ENCODE measurements at regions not wholly inside any gene's neighbourhood (a gene's known extent, or its start where the extent isn't known, plus 50 kb on each side); places are given as distances from the start of the nearest gene placed in this dataset.

- no peaks in the 10 kb centered on the region for H3K9me3 Mint-ChIP-seq
- TF ChIP-seq, protein P1, sequence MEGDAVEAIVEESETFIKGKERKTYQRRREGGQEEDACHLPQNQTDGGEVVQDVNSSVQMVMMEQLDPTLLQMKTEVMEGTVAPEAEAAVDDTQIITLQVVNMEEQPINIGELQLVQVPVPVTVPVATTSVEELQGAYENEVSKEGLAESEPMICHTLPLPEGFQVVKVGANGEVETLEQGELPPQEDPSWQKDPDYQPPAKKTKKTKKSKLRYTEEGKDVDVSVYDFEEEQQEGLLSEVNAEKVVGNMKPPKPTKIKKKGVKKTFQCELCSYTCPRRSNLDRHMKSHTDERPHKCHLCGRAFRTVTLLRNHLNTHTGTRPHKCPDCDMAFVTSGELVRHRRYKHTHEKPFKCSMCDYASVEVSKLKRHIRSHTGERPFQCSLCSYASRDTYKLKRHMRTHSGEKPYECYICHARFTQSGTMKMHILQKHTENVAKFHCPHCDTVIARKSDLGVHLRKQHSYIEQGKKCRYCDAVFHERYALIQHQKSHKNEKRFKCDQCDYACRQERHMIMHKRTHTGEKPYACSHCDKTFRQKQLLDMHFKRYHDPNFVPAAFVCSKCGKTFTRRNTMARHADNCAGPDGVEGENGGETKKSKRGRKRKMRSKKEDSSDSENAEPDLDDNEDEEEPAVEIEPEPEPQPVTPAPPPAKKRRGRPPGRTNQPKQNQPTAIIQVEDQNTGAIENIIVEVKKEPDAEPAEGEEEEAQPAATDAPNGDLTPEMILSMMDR (conservative IDR thresholded peaks at IDR 0.05) = no peak
- peak overlapping the region; percentile 76 for H3K4me3 Mint-ChIP-seq
- H3K4me1 Mint-ChIP-seq (ENCODE audit: unreplicated experiment) = peaks cover 50% of the 10 kb centered on the region
- no peaks in the 10 kb centered on the region for H3K27me3 Mint-ChIP-seq
- peak; percentile 71 for DNase-seq (ENCODE audit: extremely low spot score, unreplicated experiment)
- H3K27ac Mint-ChIP-seq = peak overlapping the region; percentile 94
- no peaks in the 10 kb centered on the region for H3K36me3 Mint-ChIP-seq
These were observed 100.6 kb upstream of the IER5L start for GRCh38 chr9:129278391-129279237.

GRCh38 chr9:129276486-129277230, 98.6 kb upstream of the IER5L start:
- Mint-ChIP-seq H3K27ac (peak overlapping the region; percentile 94), H3K27me3 (no peaks in the 10 kb centered on the region), H3K4me3 (peak overlapping the region; percentile 61), H3K4me1 (ENCODE audit: unreplicated experiment) (peaks cover 43% of the 10 kb centered on the region), H3K9me3 (no peaks in the 10 kb centered on the region), H3K36me3 (no peaks in the 10 kb centered on the region)
- DNase-seq (ENCODE audit: extremely low spot score, unreplicated experiment) = no peak
- TF ChIP-seq, protein P1 (conservative IDR thresholded peaks at IDR 0.05) = no peak

GRCh38 chr9:129275626-129276247, 97.7 kb upstream of the IER5L start:
- Mint-ChIP-seq H3K27ac (peak overlapping the region; percentile 53), H3K27me3 (no peaks in the 10 kb centered on the region), H3K36me3 (no peaks in the 10 kb centered on the region), H3K4me3 (no peak overlapping the region), H3K4me1 (ENCODE audit: unreplicated experiment) (peaks cover 49% of the 10 kb centered on the region), H3K9me3 (no peaks in the 10 kb centered on the region)
- no peak for DNase-seq (ENCODE audit: extremely low spot score, unreplicated experiment)
- TF ChIP-seq, protein P1 (conservative IDR thresholded peaks at IDR 0.05) = no peak

DNA sequence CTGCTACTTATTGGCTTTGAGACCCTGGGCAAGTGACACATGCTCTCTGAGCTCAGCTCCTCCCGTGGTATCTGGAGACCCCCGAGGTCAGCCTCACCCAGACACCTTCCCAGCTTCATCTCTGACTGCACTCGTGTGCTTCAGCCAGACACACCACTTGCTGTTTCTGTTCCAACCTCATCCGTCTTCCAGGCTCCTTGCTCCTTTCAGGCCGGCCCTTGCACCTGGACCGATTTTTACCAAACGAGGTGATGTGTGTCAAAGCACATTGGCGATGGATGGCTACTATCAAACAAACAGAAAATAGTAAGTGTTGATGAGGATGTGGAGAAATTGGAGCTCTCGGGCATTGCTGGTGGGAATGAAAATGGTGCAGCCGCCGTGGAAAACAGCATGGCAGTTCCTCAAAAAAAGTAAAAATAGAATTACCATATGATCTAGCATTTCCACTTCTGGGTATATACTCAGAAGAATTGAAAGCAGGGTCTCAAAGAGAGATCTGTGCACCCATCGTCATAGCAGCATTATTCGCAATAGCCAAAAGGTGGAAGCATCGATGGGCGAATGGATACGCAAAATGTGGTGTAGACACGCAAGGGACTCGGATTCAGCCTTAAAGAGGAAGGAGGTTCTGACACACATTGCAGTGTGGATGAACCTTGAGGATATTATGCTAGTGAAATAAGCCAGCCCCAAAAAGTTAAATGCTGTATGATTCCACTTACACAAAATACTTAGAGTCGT, 96.1 kb upstream of the IER5L start:
- DNase-seq (ENCODE audit: extremely low spot score, unreplicated experiment) = no peak
- no peaks in the 10 kb centered on the region for H3K9me3 Mint-ChIP-seq
- TF ChIP-seq, protein P1 (conservative IDR thresholded peaks at IDR 0.05) = no peak
- H3K4me1 Mint-ChIP-seq (ENCODE audit: unreplicated experiment) = peaks cover 49% of the 10 kb centered on the region
- peak overlapping the region; percentile 50 for H3K27ac Mint-ChIP-seq
- no peaks in the 10 kb centered on the region for H3K27me3 Mint-ChIP-seq
- H3K36me3 Mint-ChIP-seq = no peaks in the 10 kb centered on the region
- H3K4me3 Mint-ChIP-seq = peak overlapping the region; percentile 12
